Karpas-422 (cell line): ENCODE measurements at regions not wholly inside any gene's neighbourhood (a gene's known extent, or its start where the extent isn't known, plus 50 kb on each side); places are given as distances from the start of the nearest gene placed in this dataset.
"Not testable (repeated sequence)": the region's sequence is repeated elsewhere in the genome, so short reads cannot be mapped to it uniquely, and the experiment has no call there.

Source experiments
- DNase-seq: peaks from one replicate; pipeline ENCODE4 v3.0.0-alpha.2; 2015
- H2AFZ ChIP-seq: fragments of 200-600 bp; sonication (generic); 2 replicates; pipeline ENCODE4 v1.6.1; 2014; ENCODE audit warnings: antibody characterized with exemption, low read length, mixed read lengths
- H3K27ac ChIP-seq: fragments of 200-600 bp; sonication (generic); 2 replicates; pipeline ENCODE4 v1.5.1; 2014; ENCODE audit warnings: mild to moderate bottlenecking, low read length, moderate library complexity
- H3K27me3 ChIP-seq: fragments of 200-600 bp; sonication (generic); 2 replicates; pipeline ENCODE4 v1.6.1; 2014; ENCODE audit warnings: low read length, mixed read lengths
- H3K36me3 ChIP-seq: fragments of 200-600 bp; sonication (generic); 2 replicates; pipeline ENCODE4 v1.6.1; 2014; ENCODE audit warnings: low read length, mixed read lengths; ENCODE audit not compliant: insufficient read depth
- H3K4me1 ChIP-seq: fragments of 200-600 bp; sonication (generic); 2 replicates; pipeline ENCODE4 v1.6.1; 2014; ENCODE audit warnings: mild to moderate bottlenecking, low read length, mixed read lengths
- H3K4me2 ChIP-seq: fragments of 200-600 bp; sonication (generic); 2 replicates; pipeline ENCODE4 v1.6.1; 2014; ENCODE audit warnings: low read length, low read depth, mild to moderate bottlenecking; ENCODE audit not compliant: poor library complexity, severe bottlenecking
- H3K4me3 ChIP-seq: fragments of 200-600 bp; sonication (generic); 2 replicates; pipeline ENCODE4 v1.5.1; 2014; ENCODE audit warnings: mild to moderate bottlenecking, antibody characterized with exemption, low read length, mixed read lengths
- H3K79me2 ChIP-seq: fragments of 200-600 bp; sonication (generic); 2 replicates; pipeline ENCODE4 v1.6.1; 2014; ENCODE audit warnings: mild to moderate bottlenecking, low read length, mixed read lengths
- H3K9ac ChIP-seq: fragments of 200-600 bp; sonication (generic); 2 replicates; pipeline ENCODE4 v1.6.0; 2014; ENCODE audit warnings: low read length
- H3K9me2 ChIP-seq: fragments of 200-600 bp; sonication (generic), shearing (Covaris generic); replicated peaks from 2 replicates; pipeline ENCODE4 v1.6.0; 2014; ENCODE audit warnings: mild to moderate bottlenecking, low read length, moderate library complexity; ENCODE audit not compliant: insufficient read depth
- H3K9me3 ChIP-seq: fragments of 300-700, 200-600 bp; sonication (generic); 2 replicates; pipeline ENCODE4 v1.6.1; 2014; ENCODE audit warnings: low read length, mixed read lengths
- H4K20me1 ChIP-seq: fragments of 200-600 bp; sonication (generic); 2 replicates; pipeline ENCODE4 v1.6.1; 2014; ENCODE audit warnings: mild to moderate bottlenecking, antibody characterized with exemption, low read length, low read depth; ENCODE audit not compliant: insufficient read depth

- DNase-seq: no peak
- no peaks in the 10 kb centered on the region for H3K27me3 ChIP-seq
Observed at GRCh38 chr6:119673741-119674140, 324.2 kb upstream of the MAN1A1 start.

GRCh38 chr6:119672725-119673124 is 323.2 kb upstream of the MAN1A1 start:
- no peaks in the 10 kb centered on the region for H3K27me3 ChIP-seq
- H3K79me2 ChIP-seq: no peaks in the 10 kb centered on the region
- no peak overlapping the region for H3K9ac ChIP-seq
- H3K27ac ChIP-seq: no peak overlapping the region
- H3K4me1 ChIP-seq: no peaks in the 10 kb centered on the region
- no peaks in the 10 kb centered on the region for H4K20me1 ChIP-seq
- H2AFZ ChIP-seq: no peak overlapping the region
- H3K4me2 ChIP-seq: no peak overlapping the region
- H3K36me3 ChIP-seq: no peaks in the 10 kb centered on the region
- no peak overlapping the region for H3K4me3 ChIP-seq
- no peaks in the 10 kb centered on the region for H3K9me3 ChIP-seq
- DNase-seq: no peak
- no peaks in the 10 kb centered on the region for H3K9me2 ChIP-seq

More at GRCh38 chr6:119673741-119674140, 324.2 kb upstream of the MAN1A1 start:
- no peaks in the 10 kb centered on the region for H3K79me2 ChIP-seq
- H3K4me3 ChIP-seq: no peak overlapping the region
- no peaks in the 10 kb centered on the region for H3K36me3 ChIP-seq
- H3K4me1 ChIP-seq: no peaks in the 10 kb centered on the region
- H3K4me2 ChIP-seq: no peak overlapping the region
- no peaks in the 10 kb centered on the region for H4K20me1 ChIP-seq
- no peaks in the 10 kb centered on the region for H3K9me2 ChIP-seq
- H3K9ac ChIP-seq: no peak overlapping the region
- H3K27ac ChIP-seq: no peak overlapping the region
- no peaks in the 10 kb centered on the region for H3K9me3 ChIP-seq
- no peak overlapping the region for H2AFZ ChIP-seq

GRCh38 chr6:119671105-119671504 is 321.5 kb upstream of the MAN1A1 start:
- no peak for DNase-seq
- no peak overlapping the region for H3K4me2 ChIP-seq
- no peaks in the 10 kb centered on the region for H3K9me3 ChIP-seq
- no peak overlapping the region for H2AFZ ChIP-seq
- no peak overlapping the region for H3K4me3 ChIP-seq
- no peaks in the 10 kb centered on the region for H3K36me3 ChIP-seq
- no peaks in the 10 kb centered on the region for H3K79me2 ChIP-seq
- H4K20me1 ChIP-seq: no peaks in the 10 kb centered on the region
- no peaks in the 10 kb centered on the region for H3K9me2 ChIP-seq
- no peaks in the 10 kb centered on the region for H3K4me1 ChIP-seq
- H3K9ac ChIP-seq: no peak overlapping the region
- no peaks in the 10 kb centered on the region for H3K27me3 ChIP-seq
- H3K27ac ChIP-seq: no peak overlapping the region

- no peaks in the 10 kb centered on the region for H3K9me3 ChIP-seq
- H3K4me3 ChIP-seq: no peak overlapping the region
- H3K4me2 ChIP-seq: no peak overlapping the region
- no peak overlapping the region for H2AFZ ChIP-seq
- no peak overlapping the region for H3K9ac ChIP-seq
- no peak for DNase-seq
- no peaks in the 10 kb centered on the region for H3K27me3 ChIP-seq
- no peaks in the 10 kb centered on the region for H3K36me3 ChIP-seq
- no peaks in the 10 kb centered on the region for H3K79me2 ChIP-seq
- no peaks in the 10 kb centered on the region for H3K4me1 ChIP-seq
- no peaks in the 10 kb centered on the region for H3K9me2 ChIP-seq
- no peak overlapping the region for H3K27ac ChIP-seq
- H4K20me1 ChIP-seq: no peaks in the 10 kb centered on the region
Observed at GRCh38 chr6:119669221-119669620, 319.7 kb upstream of the MAN1A1 start.

- H3K79me2 ChIP-seq, H3K27ac ChIP-seq, H3K27me3 ChIP-seq, H3K36me3 ChIP-seq, H3K9me3 ChIP-seq, H4K20me1 ChIP-seq, H3K4me2 ChIP-seq, H3K9me2 ChIP-seq, H2AFZ ChIP-seq, DNase-seq, H3K9ac ChIP-seq, H3K4me3 ChIP-seq, H3K4me1 ChIP-seq: not testable (repeated sequence)
Observed at GRCh38 chr6:119665432-119665831, 315.9 kb upstream of the MAN1A1 start.

- H3K27ac ChIP-seq: no peak overlapping the region
- H2AFZ ChIP-seq: no peak overlapping the region
- H3K9ac ChIP-seq: no peak overlapping the region
- DNase-seq: no peak
- 0 out of 2 replicates have a peak, but pooled peaks cover 3% of the 10 kb centered on the region for H3K9me2 ChIP-seq
- H4K20me1 ChIP-seq: no peaks in the 10 kb centered on the region
- H3K4me3 ChIP-seq: no peak overlapping the region
- H3K4me2 ChIP-seq: no peak overlapping the region
- no peaks in the 10 kb centered on the region for H3K27me3 ChIP-seq
- no peaks in the 10 kb centered on the region for H3K9me3 ChIP-seq
- H3K36me3 ChIP-seq: no peaks in the 10 kb centered on the region
- no peaks in the 10 kb centered on the region for H3K4me1 ChIP-seq
- no peaks in the 10 kb centered on the region for H3K79me2 ChIP-seq
Observed at GRCh38 chr6:119661628-119662027, 312.1 kb upstream of the MAN1A1 start.

- Histone ChIP-seq H2AFZ (no peak overlapping the region), H3K4me1 (no peaks in the 10 kb centered on the region), H3K4me2 (no peak overlapping the region), H3K9me2 (0 out of 2 replicates have a peak, but pooled peaks cover 3% of the 10 kb centered on the region), H3K27me3 (no peaks in the 10 kb centered on the region), H3K36me3 (no peaks in the 10 kb centered on the region), H3K9me3 (no peaks in the 10 kb centered on the region), H3K27ac (no peak overlapping the region), H3K9ac (no peak overlapping the region), H3K79me2 (no peaks in the 10 kb centered on the region), H3K4me3 (no peak overlapping the region), H4K20me1 (no peaks in the 10 kb centered on the region)
- DNase-seq: no peak
Observed at GRCh38 chr6:119661078-119661477, 311.5 kb upstream of the MAN1A1 start.

GRCh38 chr6:119658917-119659316 is 309.4 kb upstream of the MAN1A1 start:
- Histone ChIP-seq H3K4me3 (no peak overlapping the region), H3K4me2 (no peak overlapping the region), H3K9me2 (peaks cover 3% of the 10 kb centered on the region; the same call in 1 of the 2 replicates), H3K27ac (no peak overlapping the region), H3K4me1 (no peaks in the 10 kb centered on the region), H3K9ac (no peak overlapping the region), H3K36me3 (no peaks in the 10 kb centered on the region), H4K20me1 (no peaks in the 10 kb centered on the region), H3K79me2 (no peaks in the 10 kb centered on the region), H3K9me3 (no peaks in the 10 kb centered on the region), H2AFZ (no peak overlapping the region), H3K27me3 (no peaks in the 10 kb centered on the region)
- DNase-seq: no peak

GRCh38 chr6:119655124-119655523 is 305.6 kb upstream of the MAN1A1 start:
- Histone ChIP-seq H3K36me3 (no peaks in the 10 kb centered on the region), H3K9me3 (no peaks in the 10 kb centered on the region), H3K27ac (no peak overlapping the region), H3K4me1 (no peaks in the 10 kb centered on the region), H3K9ac (no peak overlapping the region), H4K20me1 (no peaks in the 10 kb centered on the region), H3K4me2 (no peak overlapping the region), H2AFZ (no peak overlapping the region), H3K79me2 (no peaks in the 10 kb centered on the region), H3K27me3 (no peaks in the 10 kb centered on the region), H3K9me2 (no peaks in the 10 kb centered on the region; the same call in 1 of the 2 replicates), H3K4me3 (no peak overlapping the region)
- DNase-seq: no peak
